ENCODE measurements at regions not wholly inside any gene's neighbourhood (a gene's known extent, or its start where the extent isn't known, plus 50 kb on each side); places are given as distances from the start of the nearest gene placed in this dataset.
A peak's percentile ranks its signal among the peaks of the same experiment; 100 is the strongest.

- peaks cover 0 to 17% (median 12%) of the 10 kb centered on the region in 4 experiments for H3K4me1 ChIP-seq (ENCODE audit: control extremely low read depth in 1 of 4, control insufficient read depth in 4 of 4, insufficient read depth in 4 of 4, low read length in 3 of 4)
- H3K36me3 ChIP-seq (ENCODE audit: control insufficient read depth in 4 of 4, insufficient read depth in 4 of 4, low read length in 3 of 4): no peaks in the 10 kb centered on the region
- ChIA-PET POLR2A (no interaction called here), CTCF (interaction anchor here (1.2 to 2.6 kb wide), 3 partner anchors 11 to 19 kb away, joined by 3 to 6 read pairs (median 4); no protein-coding TSS in a partner anchor)
- H3K4me3 ChIP-seq (ENCODE audit: control insufficient read depth in 1 of 7, extremely low read depth in 1 of 7, insufficient read depth in 4 of 7, low read depth in 2 of 7, low read length in 6 of 7): no peak overlapping the region
- no peak overlapping the region for H3K27ac ChIP-seq (ENCODE audit: insufficient read depth in 1 of 2, low read depth in 1 of 2, low read length in 2 of 2, poor library complexity in 1 of 2, severe bottlenecking in 2 of 2)
- WGBS (ENCODE audit: insufficient coverage): 100% methylated on average over 2 of the region's 2 CpGs
- DNase-seq: no peak
- H3K9me3 ChIP-seq (ENCODE audit: control extremely low read depth in 1 of 5, control insufficient read depth in 4 of 5, insufficient read depth in 2 of 5, low read depth in 1 of 5, low read length in 4 of 5): no peaks in the 10 kb centered on the region
- no peaks in the 10 kb centered on the region for H3K27me3 ChIP-seq (replicated peaks in 2 of 5; ENCODE audit: control insufficient read depth in 4 of 5, insufficient read depth in 5 of 5, low read length in 4 of 5)
Observed at GRCh38 chr20:40758790-40759189, 69.8 kb upstream of the MAFB start.

- POLR2A ChIA-PET: no interaction called here
Observed at GRCh38 chr20:40760399-40760798, 71.4 kb upstream of the MAFB start.

GRCh38 chr20:40763646-40764295 lies 74.7 kb upstream of the MAFB start:
- no peak for DNase-seq
- Histone ChIP-seq H3K4me1 (ENCODE audit: control extremely low read depth in 1 of 4, control insufficient read depth in 4 of 4, insufficient read depth in 4 of 4, low read length in 3 of 4) (peaks cover 0 to 15% (median 11%) of the 10 kb centered on the region in 4 experiments), H3K9me3 (ENCODE audit: control extremely low read depth in 1 of 5, control insufficient read depth in 4 of 5, insufficient read depth in 2 of 5, low read depth in 1 of 5, low read length in 4 of 5) (no peaks in the 10 kb centered on the region), H3K27me3 (replicated peaks in 2 of 5; ENCODE audit: control insufficient read depth in 4 of 5, insufficient read depth in 5 of 5, low read length in 4 of 5) (no peaks in the 10 kb centered on the region), H3K4me3 (ENCODE audit: control insufficient read depth in 1 of 7, extremely low read depth in 1 of 7, insufficient read depth in 4 of 7, low read depth in 2 of 7, low read length in 6 of 7) (no peak overlapping the region), H3K36me3 (ENCODE audit: control insufficient read depth in 4 of 4, insufficient read depth in 4 of 4, low read length in 3 of 4) (no peaks in the 10 kb centered on the region), H3K27ac (ENCODE audit: insufficient read depth in 1 of 2, low read depth in 1 of 2, low read length in 2 of 2, poor library complexity in 1 of 2, severe bottlenecking in 2 of 2) (no peak overlapping the region)
- ChIA-PET CTCF (interaction anchor here (1.7 kb wide), 1 partner anchor 18 kb away, joined by 4 read pairs; no protein-coding TSS in a partner anchor), POLR2A (no interaction called here)
- WGBS (ENCODE audit: insufficient coverage): 98% methylated on average over 9 of the region's 10 CpGs

More at GRCh38 chr20:40760399-40760798, 71.4 kb upstream of the MAFB start:
- Histone ChIP-seq H3K27me3 (replicated peaks in 2 of 5; ENCODE audit: control insufficient read depth in 4 of 5, insufficient read depth in 5 of 5, low read length in 4 of 5) (no peaks in the 10 kb centered on the region), H3K4me1 (ENCODE audit: control extremely low read depth in 1 of 4, control insufficient read depth in 4 of 4, insufficient read depth in 4 of 4, low read length in 3 of 4) (peaks cover 0 to 12% (median 8%) of the 10 kb centered on the region in 4 experiments), H3K9me3 (ENCODE audit: control extremely low read depth in 1 of 5, control insufficient read depth in 4 of 5, insufficient read depth in 2 of 5, low read depth in 1 of 5, low read length in 4 of 5) (no peaks in the 10 kb centered on the region), H3K36me3 (ENCODE audit: control insufficient read depth in 4 of 4, insufficient read depth in 4 of 4, low read length in 3 of 4) (no peaks in the 10 kb centered on the region), H3K27ac (ENCODE audit: insufficient read depth in 1 of 2, low read depth in 1 of 2, low read length in 2 of 2, poor library complexity in 1 of 2, severe bottlenecking in 2 of 2) (no peak overlapping the region), H3K4me3 (ENCODE audit: control insufficient read depth in 1 of 7, extremely low read depth in 1 of 7, insufficient read depth in 4 of 7, low read depth in 2 of 7, low read length in 6 of 7) (no peak overlapping the region)
- WGBS (ENCODE audit: insufficient coverage): 100% methylated on average over 1 of the region's 3 CpGs
- CTCF ChIA-PET: interaction anchor here (1.3 to 2.6 kb wide), 2 partner anchors 14 to 19 kb away, joined by 4 to 6 read pairs; no protein-coding TSS in a partner anchor
- no peak for DNase-seq

GRCh38 chr20:40765814-40766480 lies 76.9 kb upstream of the MAFB start:
- H3K4me3 ChIP-seq (ENCODE audit: control insufficient read depth in 1 of 7, extremely low read depth in 1 of 7, insufficient read depth in 4 of 7, low read depth in 2 of 7, low read length in 6 of 7): peak overlapping the region in 1 of 7 experiments; percentile 5
- ChIA-PET POLR2A (no interaction called here), CTCF (interaction anchor here (0.9 to 3.4 kb wide), 3 partner anchors 12 to 606 kb away, joined by 3 to 12 read pairs (median 4); no protein-coding TSS in a partner anchor)
- H3K27ac ChIP-seq (ENCODE audit: insufficient read depth in 1 of 2, low read depth in 1 of 2, low read length in 2 of 2, poor library complexity in 1 of 2, severe bottlenecking in 2 of 2): no peak overlapping the region
- H3K4me1 ChIP-seq (ENCODE audit: control extremely low read depth in 1 of 4, control insufficient read depth in 4 of 4, insufficient read depth in 4 of 4, low read length in 3 of 4): peaks cover 0 to 31% (median 16%) of the 10 kb centered on the region in 4 experiments
- no peaks in the 10 kb centered on the region for H3K27me3 ChIP-seq (replicated peaks in 2 of 5; ENCODE audit: control insufficient read depth in 4 of 5, insufficient read depth in 5 of 5, low read length in 4 of 5)
- H3K36me3 ChIP-seq (ENCODE audit: control insufficient read depth in 4 of 4, insufficient read depth in 4 of 4, low read length in 3 of 4): no peaks in the 10 kb centered on the region
- no peaks in the 10 kb centered on the region for H3K9me3 ChIP-seq (ENCODE audit: control extremely low read depth in 1 of 5, control insufficient read depth in 4 of 5, insufficient read depth in 2 of 5, low read depth in 1 of 5, low read length in 4 of 5)
- DNase-seq: peak in 2 of 3 donors; percentile 16 to 25
- WGBS (ENCODE audit: insufficient coverage): 40% methylated on average over 1 of the region's 4 CpGs

- Histone ChIP-seq H3K9me3 (ENCODE audit: control extremely low read depth in 1 of 5, control insufficient read depth in 4 of 5, insufficient read depth in 2 of 5, low read depth in 1 of 5, low read length in 4 of 5) (no peaks in the 10 kb centered on the region), H3K4me3 (ENCODE audit: control insufficient read depth in 1 of 7, extremely low read depth in 1 of 7, insufficient read depth in 4 of 7, low read depth in 2 of 7, low read length in 6 of 7) (no peak overlapping the region), H3K4me1 (ENCODE audit: control extremely low read depth in 1 of 4, control insufficient read depth in 4 of 4, insufficient read depth in 4 of 4, low read length in 3 of 4) (peaks cover 0 to 36% (median 21%) of the 10 kb centered on the region in 4 experiments), H3K27ac (ENCODE audit: insufficient read depth in 1 of 2, low read depth in 1 of 2, low read length in 2 of 2, poor library complexity in 1 of 2, severe bottlenecking in 2 of 2) (no peak overlapping the region), H3K36me3 (ENCODE audit: control insufficient read depth in 4 of 4, insufficient read depth in 4 of 4, low read length in 3 of 4) (no peaks in the 10 kb centered on the region), H3K27me3 (replicated peaks in 2 of 5; ENCODE audit: control insufficient read depth in 4 of 5, insufficient read depth in 5 of 5, low read length in 4 of 5) (no peaks in the 10 kb centered on the region)
- DNase-seq: no peak
- WGBS (ENCODE audit: insufficient coverage): 90% methylated on average over 4 of the region's 5 CpGs
- ChIA-PET CTCF (interaction anchor here (3.4 kb wide), 1 partner anchor 26 kb away, joined by 12 read pairs; no protein-coding TSS in a partner anchor), POLR2A (no interaction called here)
Observed at GRCh38 chr20:40766790-40767614, 78.0 kb upstream of the MAFB start.

GRCh38 chr20:40767615-40767924 lies 78.5 kb upstream of the MAFB start:
- ChIA-PET POLR2A (no interaction called here), CTCF (interaction anchor here (3.4 kb wide), 1 partner anchor 27 kb away, joined by 12 read pairs; no protein-coding TSS in a partner anchor)
- Histone ChIP-seq H3K36me3 (ENCODE audit: control insufficient read depth in 4 of 4, insufficient read depth in 4 of 4, low read length in 3 of 4) (no peaks in the 10 kb centered on the region), H3K4me3 (ENCODE audit: control insufficient read depth in 1 of 7, extremely low read depth in 1 of 7, insufficient read depth in 4 of 7, low read depth in 2 of 7, low read length in 6 of 7) (no peak overlapping the region), H3K9me3 (ENCODE audit: control extremely low read depth in 1 of 5, control insufficient read depth in 4 of 5, insufficient read depth in 2 of 5, low read depth in 1 of 5, low read length in 4 of 5) (no peaks in the 10 kb centered on the region), H3K4me1 (ENCODE audit: control extremely low read depth in 1 of 4, control insufficient read depth in 4 of 4, insufficient read depth in 4 of 4, low read length in 3 of 4) (peaks cover 0 to 36% (median 21%) of the 10 kb centered on the region in 4 experiments), H3K27me3 (replicated peaks in 2 of 5; ENCODE audit: control insufficient read depth in 4 of 5, insufficient read depth in 5 of 5, low read length in 4 of 5) (no peaks in the 10 kb centered on the region), H3K27ac (ENCODE audit: insufficient read depth in 1 of 2, low read depth in 1 of 2, low read length in 2 of 2, poor library complexity in 1 of 2, severe bottlenecking in 2 of 2) (no peak overlapping the region)
- no peak for DNase-seq
- WGBS (ENCODE audit: insufficient coverage): 95% methylated on average over 3 of the region's 3 CpGs

Measured in common myeloid progenitor, CD34-positive (primary cell).